ENCODE measurements at regions not wholly inside any gene's neighbourhood (a gene's known extent, or its start where the extent isn't known, plus 50 kb on each side); places are given as distances from the start of the nearest gene placed in this dataset.

DNA sequence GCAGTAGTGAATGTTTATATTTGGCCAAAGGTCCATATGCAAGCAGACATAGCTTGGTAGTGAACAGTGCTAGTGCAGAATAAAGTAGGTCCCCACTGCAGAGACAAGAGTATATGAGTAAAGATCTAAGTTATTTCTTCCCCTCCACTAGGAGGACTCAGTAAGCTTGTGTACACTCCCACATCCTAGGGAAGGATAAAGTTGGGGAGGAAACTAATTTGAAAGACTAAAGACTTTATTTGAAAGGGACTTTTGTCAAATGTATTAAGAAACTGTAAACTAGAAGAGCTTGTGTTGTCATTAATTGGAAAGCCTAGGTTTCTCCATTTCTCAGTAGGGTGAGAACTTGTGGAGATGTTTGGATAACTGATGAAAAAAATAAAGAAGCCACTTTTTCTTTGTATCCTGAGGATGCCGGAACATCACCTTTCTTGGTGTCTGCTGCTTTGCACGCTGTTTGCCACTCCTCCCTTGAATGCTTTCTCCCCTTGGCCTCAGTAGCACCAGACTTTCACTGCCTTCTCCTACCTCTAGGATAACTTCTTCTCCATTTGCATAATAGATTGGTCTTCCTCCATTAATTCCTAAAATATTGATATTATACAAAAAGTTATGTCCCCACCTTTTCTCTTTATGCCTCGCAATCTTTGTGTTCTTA lies 329.0 kb downstream of the PARP8 start:
- ChIA-PET CTCF (no interaction called here), POLR2A (no interaction called here)
- no peak for DNase-seq
- Histone ChIP-seq H3K9me3 (ENCODE audit: low read length) (no peaks in the 10 kb centered on the region), H3K27ac (ENCODE audit: low read depth, low read length) (no peak overlapping the region), H3K36me3 (ENCODE audit: insufficient read depth, low read length) (no peaks in the 10 kb centered on the region), H3K4me1 (ENCODE audit: insufficient read depth, low read length) (no peaks in the 10 kb centered on the region), H3K4me3 (ENCODE audit: low read length) (no peak overlapping the region), H3K27me3 (ENCODE audit: insufficient read depth, low read length, poor library complexity, severe bottlenecking) (no peaks in the 10 kb centered on the region)
- H3K4me1 Mint-ChIP-seq, result no peaks in the 10 kb centered on the region
- no peak overlapping the region for H3K4me3 Mint-ChIP-seq
- no peaks in the 10 kb centered on the region for H3K36me3 Mint-ChIP-seq
- peaks cover 0 to 5% (median 0%) of the 10 kb centered on the region in 5 donors for H3K9me3 Mint-ChIP-seq
- no peak overlapping the region for H3K27ac Mint-ChIP-seq
- peaks cover 13 to 39% of the 10 kb centered on the region in 2 donors for H3K27me3 Mint-ChIP-seq

GRCh38 chr5:51001227-51001923 lies 334.9 kb downstream of the PARP8 start:
- H3K9me3 Mint-ChIP-seq, result no peaks in the 10 kb centered on the region
- H3K4me3 Mint-ChIP-seq, result no peak overlapping the region
- H3K4me3 ChIP-seq (ENCODE audit: low read length), result no peak overlapping the region
- CTCF ChIA-PET, result no interaction called here
- POLR2A ChIA-PET, result no interaction called here
- no peaks in the 10 kb centered on the region for H3K27me3 ChIP-seq (ENCODE audit: insufficient read depth, low read length, poor library complexity, severe bottlenecking)
- no peaks in the 10 kb centered on the region for H3K36me3 Mint-ChIP-seq
- peaks cover 6 to 12% of the 10 kb centered on the region in 2 donors for H3K27me3 Mint-ChIP-seq
- no peaks in the 10 kb centered on the region for H3K36me3 ChIP-seq (ENCODE audit: insufficient read depth, low read length)
- H3K9me3 ChIP-seq (ENCODE audit: low read length), result no peaks in the 10 kb centered on the region
- H3K4me1 Mint-ChIP-seq, result no peaks in the 10 kb centered on the region
- H3K27ac Mint-ChIP-seq, result no peak overlapping the region
- no peak overlapping the region for H3K27ac ChIP-seq (ENCODE audit: low read depth, low read length)
- DNase-seq, result no peak
- H3K4me1 ChIP-seq (ENCODE audit: insufficient read depth, low read length), result no peaks in the 10 kb centered on the region

GRCh38 chr5:51002368-51002767 lies 335.9 kb downstream of the PARP8 start:
- Mint-ChIP-seq H3K36me3 (no peaks in the 10 kb centered on the region), H3K27me3 (peaks cover 6 to 16% of the 10 kb centered on the region in 2 donors), H3K9me3 (no peaks in the 10 kb centered on the region), H3K4me1 (no peaks in the 10 kb centered on the region), H3K4me3 (no peak overlapping the region), H3K27ac (no peak overlapping the region)
- DNase-seq, result no peak
- POLR2A ChIA-PET, result no interaction called here
- no peaks in the 10 kb centered on the region for H3K4me1 ChIP-seq (ENCODE audit: insufficient read depth, low read length)
- H3K4me3 ChIP-seq (ENCODE audit: low read length), result no peak overlapping the region
- no peak overlapping the region for H3K27ac ChIP-seq (ENCODE audit: low read depth, low read length)
- no peaks in the 10 kb centered on the region for H3K27me3 ChIP-seq (ENCODE audit: insufficient read depth, low read length, poor library complexity, severe bottlenecking)
- CTCF ChIA-PET, result no interaction called here
- no peaks in the 10 kb centered on the region for H3K36me3 ChIP-seq (ENCODE audit: insufficient read depth, low read length)
- H3K9me3 ChIP-seq (ENCODE audit: low read length), result no peaks in the 10 kb centered on the region

- Mint-ChIP-seq H3K9me3 (peaks cover 0 to 2% (median 0%) of the 10 kb centered on the region in 5 donors), H3K4me1 (no peaks in the 10 kb centered on the region), H3K27me3 (peaks cover 0 to 4% of the 10 kb centered on the region in 2 donors), H3K27ac (no peak overlapping the region), H3K4me3 (no peak overlapping the region), H3K36me3 (no peaks in the 10 kb centered on the region)
- POLR2A ChIA-PET, result no interaction called here
- H3K36me3 ChIP-seq (ENCODE audit: insufficient read depth, low read length), result no peaks in the 10 kb centered on the region
- H3K4me3 ChIP-seq (ENCODE audit: low read length), result no peak overlapping the region
- no peaks in the 10 kb centered on the region for H3K4me1 ChIP-seq (ENCODE audit: insufficient read depth, low read length)
- no peaks in the 10 kb centered on the region for H3K27me3 ChIP-seq (ENCODE audit: insufficient read depth, low read length, poor library complexity, severe bottlenecking)
- no peaks in the 10 kb centered on the region for H3K9me3 ChIP-seq (ENCODE audit: low read length)
- H3K27ac ChIP-seq (ENCODE audit: low read depth, low read length), result no peak overlapping the region
- CTCF ChIA-PET, result no interaction called here
- no peak for DNase-seq
Measured at GRCh38 chr5:51013036-51013435, 346.6 kb downstream of the PARP8 start.

DNA sequence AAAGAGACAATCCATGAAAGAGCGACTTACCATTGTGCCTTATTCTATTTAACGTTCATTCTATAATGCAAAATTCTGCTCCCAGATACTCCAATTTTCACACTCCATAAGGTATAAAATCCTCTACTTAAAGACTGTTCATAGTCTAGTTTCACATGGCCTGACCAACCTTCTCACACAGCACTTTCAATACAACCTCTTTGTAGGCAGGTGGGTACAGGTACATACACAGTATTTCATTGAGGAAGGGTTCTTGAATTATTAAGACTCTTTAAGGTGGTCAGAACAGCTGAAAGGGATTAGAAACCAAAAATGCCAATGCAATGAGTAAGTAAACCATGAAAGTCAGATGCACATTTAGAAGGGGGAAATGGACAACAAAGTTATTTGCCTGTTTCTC lies 352.0 kb downstream of the PARP8 start:
- Histone ChIP-seq H3K27ac (ENCODE audit: low read depth, low read length) (no peak overlapping the region), H3K36me3 (ENCODE audit: insufficient read depth, low read length) (no peaks in the 10 kb centered on the region), H3K4me1 (ENCODE audit: insufficient read depth, low read length) (no peaks in the 10 kb centered on the region), H3K27me3 (ENCODE audit: insufficient read depth, low read length, poor library complexity, severe bottlenecking) (no peaks in the 10 kb centered on the region), H3K9me3 (ENCODE audit: low read length) (no peaks in the 10 kb centered on the region), H3K4me3 (ENCODE audit: low read length) (no peak overlapping the region)
- Mint-ChIP-seq H3K27me3 (no peaks in the 10 kb centered on the region), H3K27ac (no peak overlapping the region), H3K9me3 (no peaks in the 10 kb centered on the region), H3K4me3 (no peak overlapping the region), H3K4me1 (no peaks in the 10 kb centered on the region), H3K36me3 (no peaks in the 10 kb centered on the region)
- ChIA-PET POLR2A (no interaction called here), CTCF (no interaction called here)
- DNase-seq, result no peak

DNA sequence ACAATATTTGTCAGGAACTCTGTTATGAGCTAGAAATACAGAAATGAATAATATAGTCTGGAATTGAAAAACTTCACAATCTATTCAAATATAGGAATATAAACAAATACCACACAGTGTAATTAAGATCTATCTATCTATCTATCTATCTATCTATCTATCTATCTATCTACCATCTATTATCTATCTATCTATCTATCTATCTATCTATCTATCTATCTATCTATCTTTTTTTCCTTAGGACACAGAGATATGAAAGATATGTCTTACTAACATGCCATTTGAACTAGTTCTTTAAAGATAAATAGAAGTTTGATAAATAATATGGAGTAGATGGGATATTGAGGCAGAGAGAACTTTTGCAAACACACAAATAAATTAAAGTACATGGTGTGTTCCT lies 357.8 kb downstream of the PARP8 start:
- Histone ChIP-seq H3K9me3 (ENCODE audit: low read length) (no peaks in the 10 kb centered on the region), H3K4me3 (ENCODE audit: low read length) (no peak overlapping the region), H3K27me3 (ENCODE audit: insufficient read depth, low read length, poor library complexity, severe bottlenecking) (no peaks in the 10 kb centered on the region), H3K36me3 (ENCODE audit: insufficient read depth, low read length) (no peaks in the 10 kb centered on the region), H3K4me1 (ENCODE audit: insufficient read depth, low read length) (no peaks in the 10 kb centered on the region), H3K27ac (ENCODE audit: low read depth, low read length) (no peak overlapping the region)
- no peak for DNase-seq
- Mint-ChIP-seq H3K36me3 (no peaks in the 10 kb centered on the region), H3K27me3 (peaks cover 0 to 2% of the 10 kb centered on the region in 2 donors), H3K4me1 (no peaks in the 10 kb centered on the region), H3K9me3 (peaks cover 0 to 6% (median 4%) of the 10 kb centered on the region in 5 donors), H3K27ac (no peak overlapping the region), H3K4me3 (no peak overlapping the region)
- ChIA-PET POLR2A (no interaction called here), CTCF (no interaction called here)

- ChIA-PET POLR2A (no interaction called here), CTCF (no interaction called here)
- H3K27ac Mint-ChIP-seq, result no peak overlapping the region
- H3K4me1 Mint-ChIP-seq, result no peaks in the 10 kb centered on the region
- H3K36me3 Mint-ChIP-seq, result no peaks in the 10 kb centered on the region
- Histone ChIP-seq H3K36me3 (ENCODE audit: insufficient read depth, low read length) (no peaks in the 10 kb centered on the region), H3K9me3 (ENCODE audit: low read length) (no peaks in the 10 kb centered on the region), H3K4me1 (ENCODE audit: insufficient read depth, low read length) (no peaks in the 10 kb centered on the region), H3K4me3 (ENCODE audit: low read length) (no peak overlapping the region), H3K27ac (ENCODE audit: low read depth, low read length) (no peak overlapping the region), H3K27me3 (ENCODE audit: insufficient read depth, low read length, poor library complexity, severe bottlenecking) (no peaks in the 10 kb centered on the region)
- no peak for DNase-seq
- peaks cover 0 to 6% (median 4%) of the 10 kb centered on the region in 5 donors for H3K9me3 Mint-ChIP-seq
- H3K4me3 Mint-ChIP-seq, result no peak overlapping the region
- H3K27me3 Mint-ChIP-seq, result peaks cover 0 to 2% of the 10 kb centered on the region in 2 donors
Measured at GRCh38 chr5:51027271-51027670, 356.0 kb upstream of the ISL1 start.

- H3K36me3 Mint-ChIP-seq, result no peaks in the 10 kb centered on the region
- H3K4me1 Mint-ChIP-seq, result no peaks in the 10 kb centered on the region
- ChIA-PET POLR2A (no interaction called here), CTCF (no interaction called here)
- peaks cover 0 to 2% of the 10 kb centered on the region in 2 donors for H3K27me3 Mint-ChIP-seq
- Histone ChIP-seq H3K9me3 (ENCODE audit: low read length) (no peaks in the 10 kb centered on the region), H3K36me3 (ENCODE audit: insufficient read depth, low read length) (no peaks in the 10 kb centered on the region), H3K27me3 (ENCODE audit: insufficient read depth, low read length, poor library complexity, severe bottlenecking) (no peaks in the 10 kb centered on the region), H3K4me1 (ENCODE audit: insufficient read depth, low read length) (no peaks in the 10 kb centered on the region), H3K27ac (ENCODE audit: low read depth, low read length) (no peak overlapping the region), H3K4me3 (ENCODE audit: low read length) (no peak overlapping the region)
- H3K9me3 Mint-ChIP-seq, result peaks cover 0 to 6% (median 4%) of the 10 kb centered on the region in 5 donors
- H3K4me3 Mint-ChIP-seq, result no peak overlapping the region
- DNase-seq, result no peak
- no peak overlapping the region for H3K27ac Mint-ChIP-seq
Measured at GRCh38 chr5:51028394-51028793, 354.9 kb upstream of the ISL1 start.
